ENCODE measurements at regions not wholly inside any gene's neighbourhood (a gene's known extent, or its start where the extent isn't known, plus 50 kb on each side); places are given as distances from the start of the nearest gene placed in this dataset.

- no peaks in the 10 kb centered on the region for H3K4me1 ChIP-seq (ENCODE audit: control insufficient read depth, low read length)
- no peaks in the 10 kb centered on the region for H3K27me3 ChIP-seq (ENCODE audit: control insufficient read depth, low read length)
- no peaks in the 10 kb centered on the region for H4K20me1 ChIP-seq (ENCODE audit: control insufficient read depth, insufficient read depth, low read depth, low read length)
- no peaks in the 10 kb centered on the region for H3K9me3 ChIP-seq (ENCODE audit: control insufficient read depth, insufficient read depth, low read length)
- H3K4me3 ChIP-seq (ENCODE audit: low read length): no peak overlapping the region
- H3F3A ChIP-seq (ENCODE audit: control insufficient read depth, insufficient read depth): no peaks in the 10 kb centered on the region
- TF ChIP-seq, protein P1, sequence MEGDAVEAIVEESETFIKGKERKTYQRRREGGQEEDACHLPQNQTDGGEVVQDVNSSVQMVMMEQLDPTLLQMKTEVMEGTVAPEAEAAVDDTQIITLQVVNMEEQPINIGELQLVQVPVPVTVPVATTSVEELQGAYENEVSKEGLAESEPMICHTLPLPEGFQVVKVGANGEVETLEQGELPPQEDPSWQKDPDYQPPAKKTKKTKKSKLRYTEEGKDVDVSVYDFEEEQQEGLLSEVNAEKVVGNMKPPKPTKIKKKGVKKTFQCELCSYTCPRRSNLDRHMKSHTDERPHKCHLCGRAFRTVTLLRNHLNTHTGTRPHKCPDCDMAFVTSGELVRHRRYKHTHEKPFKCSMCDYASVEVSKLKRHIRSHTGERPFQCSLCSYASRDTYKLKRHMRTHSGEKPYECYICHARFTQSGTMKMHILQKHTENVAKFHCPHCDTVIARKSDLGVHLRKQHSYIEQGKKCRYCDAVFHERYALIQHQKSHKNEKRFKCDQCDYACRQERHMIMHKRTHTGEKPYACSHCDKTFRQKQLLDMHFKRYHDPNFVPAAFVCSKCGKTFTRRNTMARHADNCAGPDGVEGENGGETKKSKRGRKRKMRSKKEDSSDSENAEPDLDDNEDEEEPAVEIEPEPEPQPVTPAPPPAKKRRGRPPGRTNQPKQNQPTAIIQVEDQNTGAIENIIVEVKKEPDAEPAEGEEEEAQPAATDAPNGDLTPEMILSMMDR (IDR thresholded peaks at IDR 0.05; ENCODE audit: low read depth, low read length, poor library complexity, severe bottlenecking): no peak
- TF ChIP-seq EZH2phosphoT487 (IDR thresholded peaks at IDR 0.05; ENCODE audit: borderline replicate concordance, low read length): no peak
- no peaks in the 10 kb centered on the region for H3K36me3 ChIP-seq (ENCODE audit: control insufficient read depth, low read length)
- no peaks in the 10 kb centered on the region for H3K79me2 ChIP-seq (ENCODE audit: control insufficient read depth, low read length)
- no peak overlapping the region for H3K4me2 ChIP-seq (ENCODE audit: low read length)
- H3K27ac ChIP-seq (ENCODE audit: low read depth, low read length): no peak overlapping the region
- no peaks in the 10 kb centered on the region for H3K9me2 ChIP-seq (replicated peaks; ENCODE audit: control insufficient read depth, low read length)
These were observed 977.0 kb downstream of the TBC1D22A start for GRCh38 chr22:47739291-47740015.

GRCh38 chr22:47738472-47739013 lies 976.1 kb downstream of the TBC1D22A start:
- Histone ChIP-seq H3K9me3 (ENCODE audit: control insufficient read depth, insufficient read depth, low read length) (no peaks in the 10 kb centered on the region), H3K27me3 (ENCODE audit: control insufficient read depth, low read length) (no peaks in the 10 kb centered on the region), H3K79me2 (ENCODE audit: control insufficient read depth, low read length) (no peaks in the 10 kb centered on the region), H3K27ac (ENCODE audit: low read depth, low read length) (no peak overlapping the region), H3K4me3 (ENCODE audit: low read length) (no peak overlapping the region), H4K20me1 (ENCODE audit: control insufficient read depth, insufficient read depth, low read depth, low read length) (no peaks in the 10 kb centered on the region), H3K36me3 (ENCODE audit: control insufficient read depth, low read length) (no peaks in the 10 kb centered on the region), H3K4me2 (ENCODE audit: low read length) (no peak overlapping the region), H3F3A (ENCODE audit: control insufficient read depth, insufficient read depth) (no peaks in the 10 kb centered on the region), H3K9me2 (replicated peaks; ENCODE audit: control insufficient read depth, low read length) (no peaks in the 10 kb centered on the region), H3K4me1 (ENCODE audit: control insufficient read depth, low read length) (no peaks in the 10 kb centered on the region)
- no peak for TF ChIP-seq EZH2phosphoT487 (IDR thresholded peaks at IDR 0.05; ENCODE audit: borderline replicate concordance, low read length)
- TF ChIP-seq, protein P1 (IDR thresholded peaks at IDR 0.05; ENCODE audit: low read depth, low read length, poor library complexity, severe bottlenecking): no peak

GRCh38 chr22:47736186-47737034 lies 974.0 kb downstream of the TBC1D22A start:
- no peak overlapping the region for H3K27ac ChIP-seq (ENCODE audit: low read depth, low read length)
- no peaks in the 10 kb centered on the region for H3F3A ChIP-seq (ENCODE audit: control insufficient read depth, insufficient read depth)
- H3K79me2 ChIP-seq (ENCODE audit: control insufficient read depth, low read length): no peaks in the 10 kb centered on the region
- no peaks in the 10 kb centered on the region for H3K4me1 ChIP-seq (ENCODE audit: control insufficient read depth, low read length)
- no peak overlapping the region for H3K4me3 ChIP-seq (ENCODE audit: low read length)
- no peaks in the 10 kb centered on the region for H3K27me3 ChIP-seq (ENCODE audit: control insufficient read depth, low read length)
- H3K4me2 ChIP-seq (ENCODE audit: low read length): no peak overlapping the region
- TF ChIP-seq EZH2phosphoT487 (IDR thresholded peaks at IDR 0.05; ENCODE audit: borderline replicate concordance, low read length): no peak
- TF ChIP-seq, protein P1 (IDR thresholded peaks at IDR 0.05; ENCODE audit: low read depth, low read length, poor library complexity, severe bottlenecking): no peak
- H3K9me3 ChIP-seq (ENCODE audit: control insufficient read depth, insufficient read depth, low read length): no peaks in the 10 kb centered on the region
- H4K20me1 ChIP-seq (ENCODE audit: control insufficient read depth, insufficient read depth, low read depth, low read length): no peaks in the 10 kb centered on the region
- H3K36me3 ChIP-seq (ENCODE audit: control insufficient read depth, low read length): no peaks in the 10 kb centered on the region
- H3K9me2 ChIP-seq (replicated peaks; ENCODE audit: control insufficient read depth, low read length): no peaks in the 10 kb centered on the region
